Glutamatergic neuron (in vitro differentiated cells): ENCODE measurements at regions not wholly inside any gene's neighbourhood (a gene's known extent, or its start where the extent isn't known, plus 50 kb on each side); places are given as distances from the start of the nearest gene placed in this dataset.
"Not testable (repeated sequence)": the region's sequence is repeated elsewhere in the genome, so short reads cannot be mapped to it uniquely, and the experiment has no call there.

ENCODE experiments used
- DNase-seq: peaks from one replicate; pipeline ENCODE4 v3.0.0; 2022
- H3K27ac Mint-ChIP-seq: one replicate; pipeline ENCODE4 v1.8.0; 2020; ENCODE audit warnings: mild to moderate bottlenecking, mixed read lengths, inconsistent platforms; ENCODE audit not compliant: unreplicated experiment
- H3K27me3 Mint-ChIP-seq: one replicate; pipeline ENCODE4 v1.8.0; 2020; ENCODE audit warnings: mild to moderate bottlenecking, moderate library complexity, mixed read lengths, inconsistent platforms; ENCODE audit not compliant: unreplicated experiment
- H3K36me3 Mint-ChIP-seq: one replicate; pipeline ENCODE4 v1.8.0; 2020; ENCODE audit warnings: mild to moderate bottlenecking, mixed read lengths, inconsistent platforms; ENCODE audit not compliant: unreplicated experiment
- H3K4me1 Mint-ChIP-seq: one replicate; pipeline ENCODE4 v1.8.0; 2020; ENCODE audit warnings: mild to moderate bottlenecking, low read depth, mixed read lengths, inconsistent platforms; ENCODE audit not compliant: unreplicated experiment
- H3K4me3 Mint-ChIP-seq: one replicate; pipeline ENCODE4 v1.8.0; 2020; ENCODE audit warnings: mild to moderate bottlenecking, mixed read lengths, inconsistent platforms; ENCODE audit not compliant: unreplicated experiment
- H3K9me3 Mint-ChIP-seq: one replicate; pipeline ENCODE4 v1.8.0; 2020; ENCODE audit warnings: mild to moderate bottlenecking, moderate library complexity, mixed read lengths, inconsistent platforms; ENCODE audit not compliant: unreplicated experiment
- TF ChIP-seq, protein P1 (sequence below): fragments of 200-600 bp; sonication (generic); IDR thresholded peaks from one replicate; pipeline ENCODE4 v1.5.0; 2021; ENCODE audit not compliant: partially characterized antibody, unreplicated experiment

DNA sequence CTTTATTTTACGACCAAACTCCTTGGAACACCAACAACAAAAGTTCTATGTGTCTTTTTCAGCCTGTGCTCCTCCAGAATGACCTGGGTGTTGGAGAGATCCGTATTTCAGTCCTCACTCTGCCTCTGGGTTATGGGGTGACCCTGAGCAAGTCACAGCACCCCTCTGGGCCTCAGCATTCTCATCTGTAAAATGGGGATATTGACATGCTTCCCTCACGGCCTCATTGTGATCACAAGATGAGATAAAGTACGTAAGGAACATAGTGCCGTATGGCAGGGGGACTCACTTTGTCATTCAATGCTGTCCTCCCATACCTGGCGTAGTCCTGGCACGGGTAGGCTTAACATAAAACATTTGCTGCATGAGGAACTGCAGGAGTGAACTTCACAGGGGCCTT lies 123.0 kb upstream of the HAND1 start:
- Mint-ChIP-seq H3K9me3 (peaks cover 3% of the 10 kb centered on the region), H3K27me3 (peaks cover 7% of the 10 kb centered on the region), H3K36me3 (no peaks in the 10 kb centered on the region), H3K27ac (no peak overlapping the region), H3K4me1 (no peaks in the 10 kb centered on the region), H3K4me3 (no peak overlapping the region)
- TF ChIP-seq, protein P1, sequence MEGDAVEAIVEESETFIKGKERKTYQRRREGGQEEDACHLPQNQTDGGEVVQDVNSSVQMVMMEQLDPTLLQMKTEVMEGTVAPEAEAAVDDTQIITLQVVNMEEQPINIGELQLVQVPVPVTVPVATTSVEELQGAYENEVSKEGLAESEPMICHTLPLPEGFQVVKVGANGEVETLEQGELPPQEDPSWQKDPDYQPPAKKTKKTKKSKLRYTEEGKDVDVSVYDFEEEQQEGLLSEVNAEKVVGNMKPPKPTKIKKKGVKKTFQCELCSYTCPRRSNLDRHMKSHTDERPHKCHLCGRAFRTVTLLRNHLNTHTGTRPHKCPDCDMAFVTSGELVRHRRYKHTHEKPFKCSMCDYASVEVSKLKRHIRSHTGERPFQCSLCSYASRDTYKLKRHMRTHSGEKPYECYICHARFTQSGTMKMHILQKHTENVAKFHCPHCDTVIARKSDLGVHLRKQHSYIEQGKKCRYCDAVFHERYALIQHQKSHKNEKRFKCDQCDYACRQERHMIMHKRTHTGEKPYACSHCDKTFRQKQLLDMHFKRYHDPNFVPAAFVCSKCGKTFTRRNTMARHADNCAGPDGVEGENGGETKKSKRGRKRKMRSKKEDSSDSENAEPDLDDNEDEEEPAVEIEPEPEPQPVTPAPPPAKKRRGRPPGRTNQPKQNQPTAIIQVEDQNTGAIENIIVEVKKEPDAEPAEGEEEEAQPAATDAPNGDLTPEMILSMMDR, result no peak
- DNase-seq, result no peak

DNA sequence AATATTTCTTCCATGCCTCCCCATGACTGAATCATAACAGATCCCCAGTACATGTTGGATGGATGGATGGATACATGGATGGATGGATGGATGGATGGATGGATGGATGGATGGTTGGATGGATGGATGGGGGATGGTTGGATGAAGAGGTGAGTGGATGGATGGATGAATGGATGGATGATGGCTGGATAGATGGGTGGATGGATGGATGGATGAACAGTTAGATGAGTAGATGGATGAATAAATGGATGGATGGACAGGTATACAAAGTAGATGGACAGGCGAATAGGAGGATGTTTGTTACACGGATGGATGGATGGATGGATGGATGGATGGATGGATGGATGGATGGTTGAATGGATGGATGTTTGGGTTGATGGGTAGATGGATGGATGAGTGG lies 120.0 kb upstream of the HAND1 start:
- Mint-ChIP-seq H3K9me3 (peaks cover 3% of the 10 kb centered on the region), H3K27me3 (peaks cover 5% of the 10 kb centered on the region), H3K4me1 (no peaks in the 10 kb centered on the region), H3K36me3 (no peaks in the 10 kb centered on the region), H3K4me3 (no peak overlapping the region), H3K27ac (no peak overlapping the region)
- DNase-seq, result no peak
- TF ChIP-seq, protein P1, result no peak

DNA sequence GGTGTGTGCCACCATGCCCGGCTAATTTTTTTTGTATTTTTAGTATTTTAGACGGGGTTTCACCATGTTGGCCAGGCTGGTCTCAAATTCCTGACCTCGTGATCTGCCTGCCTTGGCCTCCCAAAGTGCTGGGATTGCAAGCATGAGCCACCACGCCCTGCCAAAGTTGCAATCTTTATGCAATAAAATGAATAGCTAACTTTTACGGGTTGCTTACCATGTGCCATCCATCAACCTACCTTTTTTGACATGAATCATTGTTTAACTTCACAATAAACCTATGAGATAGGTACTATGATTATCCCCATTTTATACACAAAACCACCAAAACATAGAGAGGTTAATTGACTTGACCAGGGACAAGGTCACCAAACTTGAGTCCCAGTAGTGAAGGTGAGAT lies 118.8 kb upstream of the HAND1 start:
- H3K9me3 Mint-ChIP-seq, H3K36me3 Mint-ChIP-seq, H3K27ac Mint-ChIP-seq, DNase-seq, H3K4me3 Mint-ChIP-seq, H3K4me1 Mint-ChIP-seq, H3K27me3 Mint-ChIP-seq: not testable (repeated sequence)

DNA sequence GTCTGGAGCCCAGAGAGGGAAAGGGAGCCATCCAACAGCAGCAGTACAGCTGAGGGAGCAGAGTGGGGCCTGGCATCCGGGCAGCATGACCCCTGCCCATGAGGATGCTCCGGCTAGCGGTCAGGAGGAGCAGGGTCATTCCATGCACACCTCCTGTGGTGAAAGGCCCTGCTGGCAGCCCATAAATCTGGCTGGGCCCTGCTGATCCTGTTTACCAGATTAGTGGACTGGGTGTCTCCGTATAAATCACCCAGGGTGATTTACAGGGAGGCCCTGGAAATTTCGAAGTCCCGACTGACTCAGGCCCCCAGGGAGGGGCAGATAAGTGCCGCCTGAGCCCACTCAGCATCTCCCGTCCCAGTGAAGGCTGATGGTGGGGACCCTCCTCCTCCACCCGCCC lies 117.6 kb upstream of the HAND1 start:
- H3K36me3 Mint-ChIP-seq, result no peaks in the 10 kb centered on the region

DNA sequence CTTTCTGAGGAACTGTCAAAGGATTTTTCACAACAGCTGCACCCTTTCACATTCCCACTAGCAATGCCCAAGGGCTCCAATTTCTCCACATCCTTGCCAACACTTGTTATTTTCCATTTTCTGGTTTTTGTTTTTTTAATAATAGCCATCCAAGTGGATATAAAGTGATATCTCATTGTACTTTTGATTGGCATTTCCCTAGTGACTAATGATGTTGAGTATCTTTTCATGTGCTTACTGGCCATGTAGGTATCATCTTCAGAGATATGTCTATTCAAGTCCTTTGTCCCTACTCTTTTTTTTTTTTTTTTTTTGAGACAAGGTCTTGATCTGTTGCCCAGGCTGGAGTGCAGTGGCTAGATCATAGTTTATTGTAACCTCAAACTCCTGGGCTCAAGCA lies 115.8 kb upstream of the HAND1 start:
- TF ChIP-seq, protein P1, result no peak
- H3K36me3 Mint-ChIP-seq, result no peaks in the 10 kb centered on the region
- H3K27ac Mint-ChIP-seq, result no peak overlapping the region

More for the DNA sequence above, 117.6 kb upstream of the HAND1 start:
- Mint-ChIP-seq H3K4me1 (no peaks in the 10 kb centered on the region), H3K4me3 (no peak overlapping the region), H3K9me3 (peaks cover 2% of the 10 kb centered on the region), H3K27me3 (peaks cover 4% of the 10 kb centered on the region), H3K27ac (no peak overlapping the region)
- TF ChIP-seq, protein P1, result no peak
- DNase-seq, result no peak

DNA sequence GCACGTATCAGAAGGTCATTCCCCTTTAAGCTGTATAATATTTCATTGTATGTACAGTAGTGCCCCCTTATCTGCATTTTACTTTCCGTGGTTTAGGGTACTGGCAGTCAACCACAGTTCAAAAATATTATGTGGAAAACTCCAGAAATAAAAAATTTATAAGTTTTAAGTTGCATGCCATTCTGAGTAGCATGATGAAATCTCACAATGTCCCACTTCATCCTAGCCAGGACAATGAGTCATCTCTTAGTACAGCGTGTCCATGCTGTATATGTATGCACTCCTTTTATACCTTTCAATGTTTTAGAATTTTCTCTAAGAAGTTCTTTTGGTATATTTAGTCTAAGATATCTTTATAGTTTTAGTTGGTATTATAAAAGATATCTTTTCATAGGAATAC lies 115.0 kb upstream of the HAND1 start:
- Mint-ChIP-seq H3K4me3 (no peak overlapping the region), H3K4me1 (no peaks in the 10 kb centered on the region), H3K9me3 (peaks cover 1% of the 10 kb centered on the region), H3K36me3 (no peaks in the 10 kb centered on the region), H3K27me3 (peaks cover 2% of the 10 kb centered on the region), H3K27ac (no peak overlapping the region)
- TF ChIP-seq, protein P1, result no peak
- DNase-seq, result no peak

More for the DNA sequence above, 115.8 kb upstream of the HAND1 start:
- no peak overlapping the region for H3K4me3 Mint-ChIP-seq
- DNase-seq, result no peak
- peaks cover 4% of the 10 kb centered on the region for H3K27me3 Mint-ChIP-seq
- no peaks in the 10 kb centered on the region for H3K4me1 Mint-ChIP-seq
- H3K9me3 Mint-ChIP-seq, result peaks cover 3% of the 10 kb centered on the region
